CD4-positive, alpha-beta memory T cell (primary cell): ENCODE measurements at regions not wholly inside any gene's neighbourhood (a gene's known extent, or its start where the extent isn't known, plus 50 kb on each side); places are given as distances from the start of the nearest gene placed in this dataset.

Source experiments
- CTCF ChIA-PET: fragments of 350-600 bp; sonication (Branson Sonifier 250); formaldehyde crosslinking; loops from one replicate; lab custom pipeline; 2021; ENCODE audit warnings: inconsistent platforms; ENCODE audit not compliant: partially characterized antibody; lab: Charles Lee
- POLR2A ChIA-PET: fragments of 350-600 bp; sonication (Branson Sonifier 250); formaldehyde crosslinking; loops from one replicate; lab custom pipeline; 2021; ENCODE audit not compliant: partially characterized antibody; lab: Charles Lee
- DNase-seq, 5 donors: peaks; one replicate each; pipeline versions ENCODE4 v3.0.0 to v3.0.0-alpha.2; 2020 to 2022; ENCODE audit warnings: mixed read lengths in 1 of 5
- H3K27ac ChIP-seq: one replicate; pipeline ENCODE4 v1.7.0; 2013; ENCODE audit warnings: low read depth, low read length
- H3K27me3 ChIP-seq: 2 replicates; pipeline ENCODE4 v1.7.0; 2013; ENCODE audit warnings: mild to moderate bottlenecking, low read length, moderate library complexity; ENCODE audit not compliant: insufficient read depth
- H3K36me3 ChIP-seq: 2 replicates; pipeline ENCODE4 v1.7.0; 2013; ENCODE audit warnings: mild to moderate bottlenecking, low read length, moderate library complexity; ENCODE audit not compliant: insufficient read depth
- H3K4me1 ChIP-seq: 2 replicates; pipeline ENCODE4 v1.7.0; 2013; ENCODE audit warnings: mild to moderate bottlenecking, low read length, moderate library complexity; ENCODE audit not compliant: insufficient read depth
- H3K4me3 ChIP-seq, 2 donors: one replicate each; pipeline ENCODE4 v1.7.0; 2013; ENCODE audit warnings: low read length in 2 of 2, mild to moderate bottlenecking in 1 of 2
- H3K9me3 ChIP-seq, 2 donors: one replicate each; pipeline ENCODE4 v1.7.0; 2013; ENCODE audit warnings: low read length in 2 of 2, control low read depth in 1 of 2; ENCODE audit not compliant: control insufficient read depth in 1 of 2
- H3K27ac Mint-ChIP-seq, 7 donors: one replicate each; pipeline ENCODE4 v1.8.0; 2020 to 2021; ENCODE audit warnings: mixed read lengths in 7 of 7, mild to moderate bottlenecking in 6 of 7, inconsistent platforms in 3 of 7, moderate library complexity in 3 of 7
- H3K27me3 Mint-ChIP-seq, 2 donors: one replicate each; pipeline ENCODE4 v1.8.0; 2020 to 2021; ENCODE audit warnings: mixed read lengths in 2 of 2
- H3K36me3 Mint-ChIP-seq, 2 donors: one replicate each; pipeline ENCODE4 v1.8.0; 2020 to 2021; ENCODE audit warnings: mixed read lengths in 2 of 2, inconsistent platforms in 1 of 2, mild to moderate bottlenecking in 1 of 2
- H3K4me1 Mint-ChIP-seq, 4 donors: one replicate each; pipeline ENCODE4 v1.8.0; 2020 to 2021; ENCODE audit warnings: mixed read lengths in 4 of 4, mild to moderate bottlenecking in 1 of 4
- H3K4me3 Mint-ChIP-seq, 8 donors: one replicate each; pipeline ENCODE4 v1.8.0; 2020 to 2021; ENCODE audit warnings: mixed read lengths in 8 of 8, mild to moderate bottlenecking in 7 of 8, moderate library complexity in 6 of 8, inconsistent platforms in 3 of 8
- H3K9me3 Mint-ChIP-seq, 8 donors: one replicate each; pipeline ENCODE4 v1.8.0; 2020 to 2021; ENCODE audit warnings: mixed read lengths in 8 of 8, mild to moderate bottlenecking in 5 of 8, inconsistent platforms in 3 of 8, moderate library complexity in 1 of 8
- intact Hi-C: fragments of 100-400 bp; cut with micrococcal nuclease; formaldehyde crosslinking; loops from one replicate; pipeline ENCODE4 v1.15.1; 2023

DNA sequence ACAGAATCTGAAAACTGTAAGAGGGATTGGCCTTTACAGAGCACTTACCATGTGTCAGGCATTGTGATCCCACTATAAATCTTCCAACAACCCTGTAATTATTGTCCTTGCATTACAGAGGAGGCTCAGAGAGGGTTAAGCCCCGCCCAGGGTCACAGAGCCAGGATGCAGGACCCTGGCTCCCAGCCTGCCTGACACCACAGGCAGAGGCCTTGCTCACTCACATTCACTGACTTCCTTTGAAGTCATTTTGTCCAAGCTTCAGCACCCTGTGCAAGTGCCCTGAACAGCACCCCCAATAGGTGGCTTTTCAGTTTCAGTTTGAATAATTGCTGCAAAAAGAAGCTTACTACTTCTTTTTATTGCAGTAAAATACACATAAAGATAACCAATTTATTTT lies 256.8 kb upstream of the NFIA start:
- H3K4me1 Mint-ChIP-seq, result no peaks in the 10 kb centered on the region

DNA sequence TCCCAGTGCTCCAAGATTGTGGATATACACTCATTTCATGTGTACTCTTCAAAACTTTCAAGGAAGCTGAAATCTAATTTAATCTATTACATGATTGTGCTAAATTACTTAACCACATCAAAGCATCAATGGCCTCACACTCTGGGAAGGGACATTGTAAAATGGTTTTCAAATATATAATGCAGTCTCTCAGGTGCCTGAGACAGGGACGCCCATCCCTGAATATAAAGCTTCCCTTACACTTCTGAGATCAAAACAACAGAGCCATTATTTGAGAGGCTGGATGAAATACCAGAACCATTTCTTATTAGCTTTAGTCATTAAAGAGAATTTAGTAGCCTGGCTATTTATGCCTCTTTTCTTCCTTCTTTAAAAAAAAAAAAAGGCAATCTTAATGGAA lies 259.2 kb upstream of the NFIA start:
- Histone ChIP-seq H3K27me3 (no peaks in the 10 kb centered on the region), H3K36me3 (no peaks in the 10 kb centered on the region), H3K9me3 (no peaks in the 10 kb centered on the region), H3K4me3 (no peak overlapping the region), H3K27ac (no peak overlapping the region), H3K4me1 (no peaks in the 10 kb centered on the region)
- ChIA-PET POLR2A (no interaction called here), CTCF (no interaction called here)
- DNase-seq, result no peak
- Mint-ChIP-seq H3K4me1 (no peaks in the 10 kb centered on the region), H3K36me3 (no peaks in the 10 kb centered on the region), H3K9me3 (peaks cover 0 to 12% (median 4%) of the 10 kb centered on the region in 8 donors), H3K27ac (no peak overlapping the region), H3K27me3 (peaks cover 0 to 3% of the 10 kb centered on the region in 2 donors), H3K4me3 (no peak overlapping the region)
- intact Hi-C loops, result no loop called here

More for the DNA sequence above, 256.8 kb upstream of the NFIA start:
- POLR2A ChIA-PET, result no interaction called here
- no peak overlapping the region for H3K4me3 Mint-ChIP-seq
- no peaks in the 10 kb centered on the region for H3K36me3 ChIP-seq
- DNase-seq, result no peak
- H3K27ac ChIP-seq, result no peak overlapping the region
- CTCF ChIA-PET, result no interaction called here
- peaks cover 0 to 12% (median 4%) of the 10 kb centered on the region in 8 donors for H3K9me3 Mint-ChIP-seq
- H3K27me3 Mint-ChIP-seq, result peaks cover 0 to 4% of the 10 kb centered on the region in 2 donors
- no peak overlapping the region for H3K4me3 ChIP-seq
- no peaks in the 10 kb centered on the region for H3K36me3 Mint-ChIP-seq
- intact Hi-C loops, result no loop called here
- no peak overlapping the region for H3K27ac Mint-ChIP-seq
- no peaks in the 10 kb centered on the region for H3K27me3 ChIP-seq
- no peaks in the 10 kb centered on the region for H3K9me3 ChIP-seq
- H3K4me1 ChIP-seq, result no peaks in the 10 kb centered on the region

DNA sequence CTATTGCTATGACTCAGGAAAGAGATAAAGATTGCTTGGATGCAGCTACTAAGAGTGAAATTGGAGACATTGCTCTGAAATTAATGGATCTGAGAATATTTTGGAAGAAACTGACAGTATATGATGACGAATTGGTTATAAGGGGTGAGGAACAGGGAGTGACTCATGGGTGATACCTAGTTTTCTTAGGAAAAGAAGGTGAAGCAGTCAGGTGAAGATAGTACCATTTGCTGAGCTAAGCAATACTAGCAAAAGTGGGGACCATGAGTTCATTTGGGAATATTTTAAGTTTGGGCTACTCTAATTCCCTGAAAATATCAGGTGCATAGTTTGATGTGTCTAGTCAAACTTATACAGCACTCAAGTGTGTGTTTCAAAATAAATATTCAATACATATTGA lies 260.1 kb upstream of the NFIA start:
- Histone ChIP-seq H3K4me3 (no peak overlapping the region), H3K27ac (no peak overlapping the region), H3K9me3 (no peaks in the 10 kb centered on the region), H3K36me3 (no peaks in the 10 kb centered on the region), H3K27me3 (no peaks in the 10 kb centered on the region), H3K4me1 (no peaks in the 10 kb centered on the region)
- Mint-ChIP-seq H3K4me1 (no peaks in the 10 kb centered on the region), H3K36me3 (no peaks in the 10 kb centered on the region), H3K9me3 (peaks cover 0 to 8% (median 4%) of the 10 kb centered on the region in 8 donors), H3K27me3 (peaks cover 0 to 5% of the 10 kb centered on the region in 2 donors), H3K27ac (no peak overlapping the region), H3K4me3 (no peak overlapping the region)
- CTCF ChIA-PET, result no interaction called here
- intact Hi-C loops, result no loop called here
- DNase-seq, result no peak
- POLR2A ChIA-PET, result no interaction called here

DNA sequence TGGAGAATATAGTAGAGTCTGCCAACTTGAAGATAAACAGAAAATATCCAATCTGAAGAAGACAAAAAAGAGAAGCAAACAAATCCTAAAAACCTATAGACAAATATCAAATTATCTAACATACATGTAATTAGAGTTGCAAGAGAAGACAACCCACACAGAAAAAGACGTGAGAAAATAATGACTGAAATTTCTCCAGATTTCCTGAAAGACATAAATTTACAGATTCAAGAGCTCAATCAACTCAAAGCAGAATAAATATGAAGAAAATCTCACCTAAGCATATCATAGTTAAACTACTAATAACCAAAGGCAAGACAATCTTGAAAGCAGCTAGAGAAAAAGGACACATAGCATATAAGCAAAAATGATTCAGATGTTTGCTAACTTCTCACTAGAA lies 261.2 kb upstream of the NFIA start:
- peaks cover 0 to 5% of the 10 kb centered on the region in 2 donors for H3K27me3 Mint-ChIP-seq
- no peaks in the 10 kb centered on the region for H3K4me1 Mint-ChIP-seq
- Histone ChIP-seq H3K36me3 (no peaks in the 10 kb centered on the region), H3K4me1 (no peaks in the 10 kb centered on the region), H3K27ac (no peak overlapping the region), H3K9me3 (no peaks in the 10 kb centered on the region), H3K4me3 (no peak overlapping the region), H3K27me3 (no peaks in the 10 kb centered on the region)
- H3K36me3 Mint-ChIP-seq, result no peaks in the 10 kb centered on the region
- H3K27ac Mint-ChIP-seq, result no peak overlapping the region
- POLR2A ChIA-PET, result no interaction called here
- peaks cover 0 to under 1% (median 0%) of the 10 kb centered on the region in 8 donors for H3K9me3 Mint-ChIP-seq
- intact Hi-C loops, result no loop called here
- CTCF ChIA-PET, result no interaction called here
- no peak overlapping the region for H3K4me3 Mint-ChIP-seq
- DNase-seq, result no peak

GRCh38 chr1:60818969-60819701 lies 263.2 kb upstream of the NFIA start:
- Histone ChIP-seq H3K27me3 (no peaks in the 10 kb centered on the region), H3K4me3 (no peak overlapping the region), H3K36me3 (no peaks in the 10 kb centered on the region), H3K27ac (no peak overlapping the region), H3K4me1 (no peaks in the 10 kb centered on the region), H3K9me3 (no peaks in the 10 kb centered on the region)
- intact Hi-C loops, result no loop called here
- no peak for DNase-seq
- Mint-ChIP-seq H3K4me3 (no peak overlapping the region), H3K27ac (no peak overlapping the region), H3K27me3 (peaks cover 0 to 5% of the 10 kb centered on the region in 2 donors), H3K9me3 (no peaks in the 10 kb centered on the region), H3K36me3 (no peaks in the 10 kb centered on the region), H3K4me1 (no peaks in the 10 kb centered on the region)
- CTCF ChIA-PET, result no interaction called here
- POLR2A ChIA-PET, result no interaction called here

DNA sequence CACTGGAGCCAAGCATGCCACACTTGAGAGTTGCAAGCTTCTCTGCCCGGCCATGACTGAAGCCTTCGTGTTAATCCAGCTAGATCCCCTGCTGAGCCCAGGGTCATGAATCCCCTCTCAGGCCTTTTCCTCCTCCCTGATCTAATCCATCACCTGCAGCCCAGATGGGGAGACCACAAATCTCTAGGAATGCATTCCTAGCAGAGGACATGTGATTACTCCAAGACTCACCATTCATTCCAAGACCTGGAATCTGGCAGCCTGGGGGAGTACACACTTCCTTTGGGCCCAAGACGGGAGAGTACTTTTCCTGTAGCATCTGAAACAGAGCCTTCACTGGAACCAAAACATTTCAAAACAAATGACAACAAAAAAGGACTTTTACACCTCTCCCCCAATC lies 269.3 kb upstream of the NFIA start:
- Mint-ChIP-seq H3K27me3 (peaks cover 0 to 4% of the 10 kb centered on the region in 2 donors), H3K4me3 (no peak overlapping the region), H3K36me3 (no peaks in the 10 kb centered on the region), H3K9me3 (peaks cover 0 to 3% (median 0%) of the 10 kb centered on the region in 8 donors), H3K27ac (peak overlapping the region in 1 of 7 donors; percentile 50), H3K4me1 (no peaks in the 10 kb centered on the region)
- Histone ChIP-seq H3K9me3 (no peaks in the 10 kb centered on the region), H3K27ac (no peak overlapping the region), H3K4me3 (no peak overlapping the region), H3K27me3 (no peaks in the 10 kb centered on the region), H3K4me1 (no peaks in the 10 kb centered on the region), H3K36me3 (no peaks in the 10 kb centered on the region)
- intact Hi-C loops, result no loop called here
- POLR2A ChIA-PET, result no interaction called here
- CTCF ChIA-PET, result no interaction called here
- DNase-seq, result no peak

GRCh38 chr1:60809204-60809980 lies 273.0 kb upstream of the NFIA start:
- Mint-ChIP-seq H3K4me1 (no peaks in the 10 kb centered on the region), H3K27me3 (peaks cover 0 to 2% of the 10 kb centered on the region in 2 donors), H3K36me3 (no peaks in the 10 kb centered on the region), H3K9me3 (peaks cover 3 to 25% (median 9%) of the 10 kb centered on the region in 8 donors), H3K27ac (no peak overlapping the region), H3K4me3 (no peak overlapping the region)
- DNase-seq, result no peak
- no peak overlapping the region for H3K4me3 ChIP-seq
- no peaks in the 10 kb centered on the region for H3K9me3 ChIP-seq
- ChIA-PET CTCF (no interaction called here), POLR2A (no interaction called here)
- no peaks in the 10 kb centered on the region for H3K36me3 ChIP-seq
- intact Hi-C loops, result no loop called here
- H3K27ac ChIP-seq, result no peak overlapping the region
- H3K27me3 ChIP-seq, result no peaks in the 10 kb centered on the region
- no peaks in the 10 kb centered on the region for H3K4me1 ChIP-seq
